Endometrium (tissue), 2 donors: ENCODE measurements at regions not wholly inside any gene's neighbourhood (a gene's known extent, or its start where the extent isn't known, plus 50 kb on each side); places are given as distances from the start of the nearest gene placed in this dataset.

Experiments used
- FAIRE-seq: peaks from 2 replicates; lab custom pipeline; 2012; peaks lifted over from hg19 to GRCh38; lab: Jason Lieb, UNC
- donor health status: control.
- donor health status: control.

DNA sequence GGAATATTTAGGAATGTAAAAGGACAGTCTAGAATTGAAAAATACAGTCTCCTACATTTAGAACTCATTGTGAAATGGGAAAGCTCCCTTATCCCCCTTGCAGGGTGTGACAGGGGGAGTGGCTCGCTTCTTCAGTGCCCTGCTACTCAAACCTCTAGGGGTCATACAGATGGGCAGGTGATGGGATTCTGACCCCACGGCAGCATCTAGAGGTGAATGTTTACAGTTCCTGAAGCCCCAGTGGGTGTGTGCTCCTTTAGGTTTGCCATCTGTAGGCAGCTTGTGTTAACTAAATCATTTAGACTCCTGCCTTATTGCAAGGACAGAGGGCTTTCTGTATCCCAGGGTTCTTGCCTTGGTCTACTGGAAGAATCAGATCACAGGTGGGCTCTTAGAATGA lies 271.0 kb upstream of the MPDZ start:
- no peak for FAIRE-seq

DNA sequence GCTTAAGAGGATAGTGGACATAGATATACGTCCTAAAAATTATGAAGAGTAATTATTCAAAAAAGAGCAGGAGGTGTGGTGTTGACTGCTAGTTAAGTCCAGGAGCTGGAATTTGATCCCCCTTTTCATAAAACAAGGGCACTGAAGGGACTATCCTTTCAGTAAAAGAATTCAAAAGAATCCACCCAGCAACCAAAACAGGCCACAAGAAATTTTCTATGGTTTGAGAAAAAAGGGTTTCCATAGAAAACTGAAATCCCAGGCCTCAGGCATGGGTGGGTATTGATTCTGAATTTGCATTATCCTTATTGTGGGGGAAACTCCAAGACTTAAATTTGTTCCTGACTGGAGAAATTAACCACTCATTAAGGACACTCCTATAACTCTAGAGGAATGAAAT lies 269.0 kb upstream of the MPDZ start:
- FAIRE-seq: no peak

- no peak for FAIRE-seq
These were observed 255.6 kb upstream of the MPDZ start for GRCh38 chr9:13535141-13535540.

GRCh38 chr9:13534006-13534405 lies 254.5 kb upstream of the MPDZ start:
- FAIRE-seq: no peak

DNA sequence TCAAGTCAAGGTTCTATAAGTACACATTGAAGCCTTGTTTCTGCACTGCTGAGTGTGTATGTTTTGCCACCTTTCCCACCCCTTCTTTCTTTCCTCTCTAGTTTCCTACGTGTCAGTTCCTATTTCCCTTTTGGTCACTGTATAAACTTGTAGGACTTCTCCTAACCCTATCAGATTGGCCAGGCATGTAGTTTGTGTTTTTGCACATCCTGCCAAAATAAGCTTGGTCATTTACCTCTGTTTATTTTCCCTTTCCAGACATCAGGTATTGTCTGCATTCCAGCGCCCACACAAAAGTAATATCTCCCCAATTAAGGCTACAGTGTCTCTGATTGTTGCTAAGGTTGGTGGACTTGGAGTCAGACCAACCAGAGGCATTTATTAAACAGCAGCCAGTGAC lies 252.9 kb upstream of the MPDZ start:
- no peak for FAIRE-seq

- FAIRE-seq: no peak
These were observed 250.0 kb upstream of the MPDZ start for GRCh38 chr9:13529321-13530104.

DNA sequence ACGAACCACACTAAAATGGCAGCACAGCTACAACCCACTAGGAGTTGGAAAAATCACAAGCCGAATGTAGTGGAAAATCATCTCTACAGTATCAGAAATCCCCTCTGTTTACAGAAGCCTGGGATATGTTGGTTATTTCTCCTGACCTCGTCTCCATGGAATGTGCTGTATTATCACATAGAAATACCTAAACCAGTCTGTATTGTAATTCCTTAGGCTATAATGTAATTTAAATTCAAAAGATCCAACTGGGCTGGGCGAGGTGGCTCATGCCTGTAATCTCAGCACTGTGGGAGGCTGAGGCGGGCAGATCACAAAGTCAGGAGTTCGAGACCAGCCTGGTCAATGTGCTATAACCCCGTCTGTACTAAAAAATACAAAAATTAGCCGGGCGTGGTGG lies 244.8 kb upstream of the MPDZ start:
- FAIRE-seq: no peak

- FAIRE-seq: no peak
These were observed 240.6 kb upstream of the MPDZ start for GRCh38 chr9:13520069-13520468.

DNA sequence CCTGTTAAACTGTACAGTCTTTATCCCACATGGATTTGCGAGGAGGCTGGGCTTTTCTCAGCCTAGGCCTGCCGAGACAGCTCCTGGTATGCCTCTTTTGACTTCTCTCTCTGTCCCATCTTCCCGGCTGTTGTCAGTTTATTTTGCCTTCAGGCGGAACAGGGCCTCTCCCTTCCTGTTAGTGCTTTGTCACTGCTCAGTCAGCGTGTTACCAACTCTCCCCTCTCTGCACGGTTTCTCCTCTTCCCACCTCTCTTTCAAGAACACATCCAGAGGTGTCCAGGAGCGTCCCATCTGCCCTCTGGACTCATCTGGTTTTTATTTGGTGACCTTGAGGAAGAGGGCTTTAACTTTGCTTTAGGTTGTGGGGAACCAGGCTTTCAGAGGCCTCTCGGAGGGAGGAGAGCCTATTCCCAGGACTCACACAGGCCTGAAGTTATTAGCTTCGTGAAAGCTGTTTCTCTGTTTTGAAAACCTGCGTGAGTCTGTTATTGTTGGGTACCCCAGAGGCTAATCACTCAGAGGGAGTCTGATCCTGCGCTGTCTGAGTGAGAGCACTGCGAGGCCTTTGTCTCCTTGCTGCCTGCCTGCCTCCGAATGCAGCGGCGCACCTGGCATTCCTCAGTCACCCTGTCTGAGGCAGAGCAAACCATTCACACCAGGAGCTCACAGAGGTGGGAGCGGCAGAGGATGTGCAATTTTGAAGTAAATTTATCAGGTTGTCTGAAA lies 234.4 kb upstream of the MPDZ start:
- FAIRE-seq: no peak

DNA sequence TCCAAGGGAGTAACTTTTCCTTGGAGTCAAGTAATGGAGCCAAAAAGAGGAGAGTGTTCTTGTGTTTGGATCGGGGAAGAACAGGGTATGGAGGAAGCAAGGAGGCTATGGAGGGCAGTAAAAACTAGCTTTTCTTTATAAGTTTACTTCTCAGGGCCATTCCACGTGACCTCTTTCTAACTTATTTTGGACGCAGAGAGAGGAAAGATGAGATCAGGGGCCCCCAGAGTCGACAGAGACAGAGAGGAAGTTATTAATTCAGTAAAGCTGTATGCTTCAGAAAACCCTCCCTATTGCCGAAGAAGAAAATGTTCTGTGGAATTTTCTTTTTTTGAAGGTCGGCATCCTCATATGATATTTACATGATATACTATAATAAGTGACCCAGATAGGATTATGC lies 233.8 kb upstream of the MPDZ start:
- FAIRE-seq: no peak

- FAIRE-seq: no peak
These were observed 229.2 kb upstream of the MPDZ start for GRCh38 chr9:13508681-13509080.

- no peak for FAIRE-seq
These were observed 228.6 kb upstream of the MPDZ start for GRCh38 chr9:13508086-13508485.

- FAIRE-seq: no peak
These were observed 226.3 kb upstream of the MPDZ start for GRCh38 chr9:13505797-13506196.

- FAIRE-seq: no peak
These were observed 224.1 kb upstream of the MPDZ start for GRCh38 chr9:13503599-13503998.

DNA sequence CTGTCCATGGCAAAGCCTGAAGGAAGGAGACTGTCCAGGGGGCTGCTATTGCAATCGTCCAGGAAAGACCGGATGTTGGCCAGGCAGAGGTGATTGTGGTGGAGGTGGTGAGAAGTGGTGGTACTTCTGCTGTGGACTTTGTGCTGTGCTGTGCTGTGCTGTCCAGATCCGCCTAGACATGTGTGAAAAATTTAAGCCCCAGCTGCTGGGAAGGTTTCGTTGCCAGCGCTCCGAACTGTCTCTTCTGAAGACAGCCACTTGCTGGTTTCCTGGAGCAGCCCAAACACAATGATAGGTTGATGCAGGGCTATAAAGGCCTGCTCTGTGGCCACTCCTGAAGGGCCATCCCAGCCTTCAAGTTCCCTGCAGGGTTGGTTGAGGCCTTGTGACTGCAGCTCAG lies 223.0 kb upstream of the MPDZ start:
- FAIRE-seq: no peak

GRCh38 chr9:13501018-13501417 lies 221.5 kb upstream of the MPDZ start:
- FAIRE-seq: no peak

DNA sequence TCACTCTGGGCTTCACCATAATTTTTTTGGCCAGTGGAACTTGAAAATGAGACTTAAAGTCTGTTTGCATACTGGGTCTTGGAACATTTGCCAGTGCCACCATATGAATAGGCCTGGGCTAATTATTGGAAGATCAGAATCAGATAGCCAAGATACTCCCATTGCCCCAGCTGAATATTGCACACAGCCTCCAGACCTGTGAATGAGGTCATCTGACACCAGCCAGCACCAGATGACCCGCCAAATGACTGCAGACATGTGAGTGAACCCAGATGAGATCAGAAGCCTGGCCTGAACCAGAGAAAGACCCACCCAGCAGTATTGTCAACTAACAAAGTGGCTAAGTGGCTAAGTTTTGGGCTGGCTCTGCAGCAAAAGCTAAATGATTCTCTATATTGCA lies 220.5 kb upstream of the MPDZ start:
- no peak for FAIRE-seq

- FAIRE-seq: no peak
These were observed 214.2 kb upstream of the MPDZ start for GRCh38 chr9:13493697-13494096.

- no peak for FAIRE-seq
These were observed 212.3 kb upstream of the MPDZ start for GRCh38 chr9:13491493-13492424.

GRCh38 chr9:13491138-13491492 lies 211.6 kb upstream of the MPDZ start:
- FAIRE-seq: no peak

DNA sequence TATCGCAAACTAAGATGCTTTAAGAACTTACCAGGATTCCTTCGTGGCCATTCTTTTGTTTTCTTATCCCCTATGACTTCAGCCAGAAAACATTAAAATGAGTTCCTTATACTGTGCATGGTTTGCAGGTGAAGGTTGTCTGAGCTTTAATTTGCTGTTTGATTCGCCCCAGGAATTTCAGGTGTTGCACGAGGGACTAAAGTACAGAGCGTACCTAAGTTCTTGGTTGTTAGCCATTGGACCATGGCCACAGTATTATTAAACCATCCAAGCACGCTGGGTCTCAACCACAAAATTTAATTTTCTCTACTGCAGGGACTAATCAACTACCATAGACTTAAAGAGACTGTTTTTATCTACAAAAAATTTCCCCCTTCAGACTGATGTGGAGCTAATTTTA lies 208.4 kb upstream of the MPDZ start:
- FAIRE-seq: no peak

DNA sequence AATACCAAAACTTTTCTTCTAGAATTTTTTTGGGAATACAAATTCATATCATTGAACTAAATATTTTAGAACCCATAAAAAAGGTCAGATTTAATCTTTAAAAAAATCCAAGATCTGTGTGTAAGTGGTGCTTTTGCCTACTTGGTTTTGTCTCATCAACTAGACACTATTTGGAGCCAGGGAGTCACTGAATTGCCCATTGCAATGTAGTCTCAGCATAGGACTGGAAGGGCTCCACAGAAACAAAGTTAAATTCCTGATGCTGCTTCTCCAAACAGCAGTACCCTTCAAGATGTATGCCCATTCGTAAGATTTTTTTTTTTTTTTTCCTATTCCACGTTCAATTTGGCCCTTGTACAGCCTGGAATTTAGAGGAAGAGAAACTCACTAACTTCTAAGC lies 208.0 kb upstream of the MPDZ start:
- FAIRE-seq: no peak

- FAIRE-seq: no peak
These were observed 207.6 kb upstream of the MPDZ start for GRCh38 chr9:13487071-13487470.
